ENCODE measurements at regions not wholly inside any gene's neighbourhood (a gene's known extent, or its start where the extent isn't known, plus 50 kb on each side); places are given as distances from the start of the nearest gene placed in this dataset.

DNA sequence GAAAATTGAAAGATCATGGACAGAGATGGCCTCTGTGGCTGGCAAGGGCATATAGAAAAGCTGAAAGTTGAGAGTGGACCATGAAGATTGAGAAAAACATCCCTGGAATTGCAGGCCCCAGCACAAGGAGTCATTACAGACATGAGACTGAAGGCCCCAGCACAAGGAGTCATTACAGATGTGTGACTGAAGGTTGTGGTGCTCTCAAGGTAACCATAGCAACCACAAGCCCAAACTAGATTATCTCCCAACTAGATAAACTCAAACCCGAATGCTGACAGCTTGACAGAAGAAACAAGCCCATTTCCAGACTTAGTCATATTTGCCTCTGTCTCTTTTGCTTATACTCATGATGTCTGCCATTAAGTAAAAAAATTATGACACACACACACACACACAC, 1252.1 kb upstream of the ADGRL4 start:
- no peak overlapping the region for H3K27ac ChIP-seq (ENCODE audit: low read depth in 2 of 2, low read length in 2 of 2)
- intact Hi-C loops (cut with DNase I): no loop called here
- H3K9me3 ChIP-seq (ENCODE audit: control insufficient read depth in 2 of 3, insufficient read depth in 1 of 3, low read length in 3 of 3): peaks cover 0 to 4% (median 0%) of the 10 kb centered on the region in 3 donors
- H3K9ac ChIP-seq (ENCODE audit: low read length in 3 of 3): no peak overlapping the region
- H3K4me1 ChIP-seq (ENCODE audit: control insufficient read depth in 2 of 3, insufficient read depth in 2 of 3, low read depth in 1 of 3, low read length in 3 of 3): no peaks in the 10 kb centered on the region
- no peak for DNase-seq
- no peak for FAIRE-seq
- H3K4me3 ChIP-seq (ENCODE audit: low read length in 3 of 3): no peak overlapping the region
- no peaks in the 10 kb centered on the region for H3K36me3 ChIP-seq (ENCODE audit: control insufficient read depth in 2 of 3, insufficient read depth in 3 of 3, low read length in 3 of 3)
- TF ChIP-seq, protein P1, sequence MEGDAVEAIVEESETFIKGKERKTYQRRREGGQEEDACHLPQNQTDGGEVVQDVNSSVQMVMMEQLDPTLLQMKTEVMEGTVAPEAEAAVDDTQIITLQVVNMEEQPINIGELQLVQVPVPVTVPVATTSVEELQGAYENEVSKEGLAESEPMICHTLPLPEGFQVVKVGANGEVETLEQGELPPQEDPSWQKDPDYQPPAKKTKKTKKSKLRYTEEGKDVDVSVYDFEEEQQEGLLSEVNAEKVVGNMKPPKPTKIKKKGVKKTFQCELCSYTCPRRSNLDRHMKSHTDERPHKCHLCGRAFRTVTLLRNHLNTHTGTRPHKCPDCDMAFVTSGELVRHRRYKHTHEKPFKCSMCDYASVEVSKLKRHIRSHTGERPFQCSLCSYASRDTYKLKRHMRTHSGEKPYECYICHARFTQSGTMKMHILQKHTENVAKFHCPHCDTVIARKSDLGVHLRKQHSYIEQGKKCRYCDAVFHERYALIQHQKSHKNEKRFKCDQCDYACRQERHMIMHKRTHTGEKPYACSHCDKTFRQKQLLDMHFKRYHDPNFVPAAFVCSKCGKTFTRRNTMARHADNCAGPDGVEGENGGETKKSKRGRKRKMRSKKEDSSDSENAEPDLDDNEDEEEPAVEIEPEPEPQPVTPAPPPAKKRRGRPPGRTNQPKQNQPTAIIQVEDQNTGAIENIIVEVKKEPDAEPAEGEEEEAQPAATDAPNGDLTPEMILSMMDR (IDR thresholded peaks at IDR 0.05; ENCODE audit: borderline replicate concordance, extremely low read depth, insufficient read depth): no peak
- no peaks in the 10 kb centered on the region for H3K27me3 ChIP-seq (ENCODE audit: control insufficient read depth, insufficient read depth, low read length)

GRCh38 chr1:80251591-80251990, 1245.1 kb upstream of the ADGRL4 start:
- intact Hi-C loops (cut with DNase I): no loop called here
- Histone ChIP-seq H3K4me1 (ENCODE audit: control insufficient read depth in 2 of 3, insufficient read depth in 2 of 3, low read depth in 1 of 3, low read length in 3 of 3) (no peaks in the 10 kb centered on the region), H3K27me3 (ENCODE audit: control insufficient read depth, insufficient read depth, low read length) (no peaks in the 10 kb centered on the region), H3K36me3 (ENCODE audit: control insufficient read depth in 2 of 3, insufficient read depth in 3 of 3, low read length in 3 of 3) (no peaks in the 10 kb centered on the region), H3K4me3 (ENCODE audit: low read length in 3 of 3) (no peak overlapping the region), H3K9me3 (ENCODE audit: control insufficient read depth in 2 of 3, insufficient read depth in 1 of 3, low read length in 3 of 3) (peaks cover 0 to 4% (median 0%) of the 10 kb centered on the region in 3 donors), H3K27ac (ENCODE audit: low read depth in 2 of 2, low read length in 2 of 2) (no peak overlapping the region), H3K9ac (ENCODE audit: low read length in 3 of 3) (no peak overlapping the region)
- DNase-seq (no peak), FAIRE-seq (no peak)
- TF ChIP-seq, protein P1 (IDR thresholded peaks at IDR 0.05; ENCODE audit: borderline replicate concordance, extremely low read depth, insufficient read depth): no peak

DNA sequence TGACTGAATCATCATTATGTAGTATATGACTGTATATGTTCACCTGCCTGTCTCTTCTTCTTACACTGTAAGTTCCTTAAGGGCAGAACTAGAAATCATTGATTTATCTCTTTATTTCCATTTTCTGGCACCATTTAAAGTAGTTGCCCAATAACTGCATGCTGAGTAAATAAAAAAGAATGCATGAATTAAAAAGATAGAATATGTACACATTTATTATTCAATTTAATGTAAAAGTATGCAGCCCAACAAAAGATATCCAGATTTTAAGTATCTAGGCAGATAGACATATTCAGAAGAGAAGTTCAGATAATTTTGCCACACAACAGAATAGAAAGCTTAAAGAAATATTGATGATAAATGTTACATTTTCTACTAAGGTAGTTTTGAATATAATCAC, 1244.6 kb upstream of the ADGRL4 start:
- Histone ChIP-seq H3K9me3 (ENCODE audit: control insufficient read depth in 2 of 3, insufficient read depth in 1 of 3, low read length in 3 of 3) (peaks cover 0 to 4% (median 0%) of the 10 kb centered on the region in 3 donors), H3K27me3 (ENCODE audit: control insufficient read depth, insufficient read depth, low read length) (no peaks in the 10 kb centered on the region), H3K27ac (ENCODE audit: low read depth in 2 of 2, low read length in 2 of 2) (no peak overlapping the region), H3K36me3 (ENCODE audit: control insufficient read depth in 2 of 3, insufficient read depth in 3 of 3, low read length in 3 of 3) (no peaks in the 10 kb centered on the region), H3K4me1 (ENCODE audit: control insufficient read depth in 2 of 3, insufficient read depth in 2 of 3, low read depth in 1 of 3, low read length in 3 of 3) (no peaks in the 10 kb centered on the region), H3K4me3 (ENCODE audit: low read length in 3 of 3) (no peak overlapping the region), H3K9ac (ENCODE audit: low read length in 3 of 3) (no peak overlapping the region)
- DNase-seq: no peak
- TF ChIP-seq, protein P1 (IDR thresholded peaks at IDR 0.05; ENCODE audit: borderline replicate concordance, extremely low read depth, insufficient read depth): no peak
- no peak for FAIRE-seq
- intact Hi-C loops (cut with DNase I): no loop called here

DNA sequence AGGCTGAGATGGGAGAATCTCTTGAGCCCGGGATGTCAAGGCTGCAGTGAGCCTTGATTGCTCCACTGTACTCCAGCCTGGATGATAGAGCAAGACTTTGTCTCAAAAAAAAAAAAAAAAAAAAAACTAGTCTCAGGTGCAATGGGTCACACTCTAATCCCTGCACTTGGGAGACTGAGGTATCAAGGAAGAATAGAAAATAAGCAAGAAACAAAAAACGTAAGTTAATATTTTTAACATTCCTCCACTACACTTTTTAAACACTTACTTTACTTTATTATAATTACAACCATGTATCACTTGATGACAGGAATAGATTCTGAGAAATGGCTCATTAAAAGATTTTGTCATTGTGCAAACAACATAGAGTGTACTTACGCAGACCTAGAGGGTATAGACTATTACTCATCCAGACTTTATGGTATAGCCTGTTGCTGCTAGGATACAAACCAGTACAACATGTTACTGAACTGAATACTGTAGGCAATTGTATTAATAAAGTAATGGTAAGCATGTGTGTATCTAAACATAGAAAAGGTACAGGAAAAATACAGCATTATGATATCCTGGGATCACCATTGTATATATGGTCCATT, 1244.1 kb upstream of the ADGRL4 start:
- Histone ChIP-seq H3K4me1 (ENCODE audit: control insufficient read depth in 2 of 3, insufficient read depth in 2 of 3, low read depth in 1 of 3, low read length in 3 of 3) (no peaks in the 10 kb centered on the region), H3K9ac (ENCODE audit: low read length in 3 of 3) (no peak overlapping the region), H3K9me3 (ENCODE audit: control insufficient read depth in 2 of 3, insufficient read depth in 1 of 3, low read length in 3 of 3) (peaks cover 0 to 4% (median 0%) of the 10 kb centered on the region in 3 donors), H3K4me3 (ENCODE audit: low read length in 3 of 3) (no peak overlapping the region), H3K27me3 (ENCODE audit: control insufficient read depth, insufficient read depth, low read length) (no peaks in the 10 kb centered on the region), H3K36me3 (ENCODE audit: control insufficient read depth in 2 of 3, insufficient read depth in 3 of 3, low read length in 3 of 3) (no peaks in the 10 kb centered on the region), H3K27ac (ENCODE audit: low read depth in 2 of 2, low read length in 2 of 2) (no peak overlapping the region)
- intact Hi-C loops (cut with DNase I): no loop called here
- no peak for FAIRE-seq
- TF ChIP-seq, protein P1 (IDR thresholded peaks at IDR 0.05; ENCODE audit: borderline replicate concordance, extremely low read depth, insufficient read depth): no peak
- DNase-seq: no peak

Data from kidney (tissue), 13 donors.